ENCODE measurements at regions not wholly inside any gene's neighbourhood (a gene's known extent, or its start where the extent isn't known, plus 50 kb on each side); places are given as distances from the start of the nearest gene placed in this dataset.

DNA sequence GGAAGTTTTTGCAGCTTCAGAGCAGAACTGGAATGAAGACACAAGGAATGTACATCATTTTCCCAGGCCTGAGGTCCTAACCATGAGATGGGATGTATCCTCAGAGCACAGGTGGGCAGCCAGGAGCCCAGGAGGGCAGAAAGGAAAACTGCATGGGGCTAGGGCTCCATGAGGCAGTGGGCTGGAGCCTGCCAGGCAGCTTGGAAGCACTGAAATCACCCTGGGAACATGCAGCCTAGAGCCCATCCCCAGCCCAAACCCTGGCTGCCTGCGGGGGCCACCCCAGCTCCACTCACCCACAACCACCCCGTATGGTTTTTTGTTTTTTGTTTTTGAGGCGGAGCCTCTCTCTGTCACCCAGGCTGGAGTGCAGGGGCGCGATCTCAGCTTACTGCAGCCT lies 86.2 kb upstream of the SIAH1 start:
- no peaks in the 10 kb centered on the region for H3K4me1 ChIP-seq
- H3K36me3 Mint-ChIP-seq (ENCODE audit: insufficient read depth, unreplicated experiment) = no peaks in the 10 kb centered on the region
- peaks cover 20% of the 10 kb centered on the region for H3K9me3 ChIP-seq
- no peaks in the 10 kb centered on the region for H3K4me1 Mint-ChIP-seq (ENCODE audit: low read depth, unreplicated experiment)
- peaks cover 24% of the 10 kb centered on the region for H3K9me3 Mint-ChIP-seq (ENCODE audit: unreplicated experiment)
- no peaks in the 10 kb centered on the region for H3K27me3 ChIP-seq (replicated peaks; ENCODE audit: control insufficient read depth, insufficient read depth, low read length)
- no peak overlapping the region for H3K4me3 ChIP-seq (ENCODE audit: low read depth, low read length)
- no TSS peak for BruUV-seq (replicated peaks)
- H3K27me3 Mint-ChIP-seq (ENCODE audit: insufficient read depth, unreplicated experiment) = no peaks in the 10 kb centered on the region
- ChIA-PET CTCF (interaction anchor here (1.5 kb wide), 1 partner anchor 152 kb away, joined by 4 read pairs; no protein-coding TSS in a partner anchor), POLR2A (interaction anchor here (0.6 kb wide), 1 partner anchor 85 kb away, joined by 4 read pairs; no protein-coding TSS in a partner anchor)
- H3K36me3 ChIP-seq (ENCODE audit: control insufficient read depth, insufficient read depth, low read length) = no peaks in the 10 kb centered on the region
- no peak overlapping the region for H3K4me3 Mint-ChIP-seq (ENCODE audit: unreplicated experiment)
- TF ChIP-seq, protein P1, sequence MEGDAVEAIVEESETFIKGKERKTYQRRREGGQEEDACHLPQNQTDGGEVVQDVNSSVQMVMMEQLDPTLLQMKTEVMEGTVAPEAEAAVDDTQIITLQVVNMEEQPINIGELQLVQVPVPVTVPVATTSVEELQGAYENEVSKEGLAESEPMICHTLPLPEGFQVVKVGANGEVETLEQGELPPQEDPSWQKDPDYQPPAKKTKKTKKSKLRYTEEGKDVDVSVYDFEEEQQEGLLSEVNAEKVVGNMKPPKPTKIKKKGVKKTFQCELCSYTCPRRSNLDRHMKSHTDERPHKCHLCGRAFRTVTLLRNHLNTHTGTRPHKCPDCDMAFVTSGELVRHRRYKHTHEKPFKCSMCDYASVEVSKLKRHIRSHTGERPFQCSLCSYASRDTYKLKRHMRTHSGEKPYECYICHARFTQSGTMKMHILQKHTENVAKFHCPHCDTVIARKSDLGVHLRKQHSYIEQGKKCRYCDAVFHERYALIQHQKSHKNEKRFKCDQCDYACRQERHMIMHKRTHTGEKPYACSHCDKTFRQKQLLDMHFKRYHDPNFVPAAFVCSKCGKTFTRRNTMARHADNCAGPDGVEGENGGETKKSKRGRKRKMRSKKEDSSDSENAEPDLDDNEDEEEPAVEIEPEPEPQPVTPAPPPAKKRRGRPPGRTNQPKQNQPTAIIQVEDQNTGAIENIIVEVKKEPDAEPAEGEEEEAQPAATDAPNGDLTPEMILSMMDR (IDR thresholded peaks at IDR 0.05; ENCODE audit: insufficient read depth in 1 of 2, low read depth in 1 of 2, low read length in 1 of 2, severe bottlenecking in 1 of 2, unreplicated experiment in 1 of 2) = no peak
- DNase-seq = no peak
- intact Hi-C loops (cut with micrococcal nuclease; ENCODE audit: unreplicated experiment) = no loop called here
- no peak overlapping the region for H3K27ac Mint-ChIP-seq (ENCODE audit: unreplicated experiment)

DNA sequence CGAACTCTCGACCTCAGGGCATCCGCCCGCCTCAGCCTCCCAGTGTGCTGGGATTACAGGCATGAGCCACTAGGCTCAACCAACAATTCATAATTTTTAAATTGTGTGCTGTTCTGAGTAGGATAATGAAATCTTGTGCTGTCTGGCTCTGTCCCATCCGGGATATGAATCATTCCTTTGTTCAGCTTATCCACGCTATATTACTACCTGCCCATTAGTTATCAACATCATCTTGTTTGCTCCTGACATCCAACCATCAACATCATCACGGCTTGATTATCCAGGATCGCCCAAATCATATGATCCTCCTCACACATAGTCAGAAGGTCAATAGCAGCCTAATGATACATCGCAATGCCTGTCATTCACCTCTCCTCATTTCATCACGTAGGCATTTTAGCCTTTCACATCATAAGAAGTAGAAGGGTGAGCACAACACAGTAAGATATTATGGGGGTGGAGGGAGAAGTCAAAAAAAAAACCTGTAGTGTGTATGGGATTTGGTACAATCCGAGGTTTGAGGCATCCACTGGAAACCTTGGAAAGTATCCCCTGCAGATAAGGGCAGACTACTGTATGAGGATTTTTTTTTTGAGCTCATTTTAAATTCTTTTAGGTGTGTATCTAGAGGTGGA lies 77.0 kb upstream of the SIAH1 start:
- POLR2A ChIA-PET = no interaction called here

DNA sequence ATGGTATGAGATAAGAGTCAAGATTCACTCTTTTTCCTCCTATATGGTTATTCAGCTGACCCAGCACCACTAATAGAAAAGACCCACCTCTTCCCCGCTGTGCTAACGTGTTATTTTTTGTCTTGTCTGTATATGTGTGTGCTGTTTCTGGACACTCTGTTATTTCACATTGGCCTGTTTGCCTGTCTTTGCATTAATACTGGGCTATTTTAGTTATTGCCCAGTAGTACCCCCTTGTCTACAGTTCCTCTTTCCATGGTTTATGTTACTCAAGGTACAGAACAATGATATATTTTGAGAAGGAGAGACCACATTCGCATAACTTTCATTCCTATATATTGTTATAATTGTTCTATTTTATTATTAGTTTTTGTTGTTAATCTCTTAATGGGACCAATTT lies 74.0 kb upstream of the SIAH1 start:
- Mint-ChIP-seq H3K4me3 (ENCODE audit: unreplicated experiment) (no peak overlapping the region), H3K36me3 (ENCODE audit: insufficient read depth, unreplicated experiment) (no peaks in the 10 kb centered on the region), H3K27ac (ENCODE audit: unreplicated experiment) (no peak overlapping the region), H3K9me3 (ENCODE audit: unreplicated experiment) (no peaks in the 10 kb centered on the region), H3K27me3 (ENCODE audit: insufficient read depth, unreplicated experiment) (peaks cover 7% of the 10 kb centered on the region), H3K4me1 (ENCODE audit: low read depth, unreplicated experiment) (no peaks in the 10 kb centered on the region)
- Histone ChIP-seq H3K4me3 (ENCODE audit: low read depth, low read length) (no peak overlapping the region), H3K36me3 (ENCODE audit: control insufficient read depth, insufficient read depth, low read length) (no peaks in the 10 kb centered on the region), H3K9me3 (no peaks in the 10 kb centered on the region), H3K27me3 (replicated peaks; ENCODE audit: control insufficient read depth, insufficient read depth, low read length) (no peaks in the 10 kb centered on the region), H3K4me1 (no peaks in the 10 kb centered on the region)
- DNase-seq = no peak
- TF ChIP-seq, protein P1 (IDR thresholded peaks at IDR 0.05; ENCODE audit: insufficient read depth in 1 of 2, low read depth in 1 of 2, low read length in 1 of 2, severe bottlenecking in 1 of 2, unreplicated experiment in 1 of 2) = no peak
- CTCF ChIA-PET = no interaction called here
- POLR2A ChIA-PET = no interaction called here
- no TSS peak for BruUV-seq (replicated peaks)
- intact Hi-C loops (cut with micrococcal nuclease; ENCODE audit: unreplicated experiment) = no loop called here

More for the DNA sequence above, 77.0 kb upstream of the SIAH1 start:
- Histone ChIP-seq H3K27me3 (replicated peaks; ENCODE audit: control insufficient read depth, insufficient read depth, low read length) (no peaks in the 10 kb centered on the region), H3K4me1 (no peaks in the 10 kb centered on the region), H3K9me3 (peaks cover 7% of the 10 kb centered on the region), H3K4me3 (ENCODE audit: low read depth, low read length) (no peak overlapping the region), H3K36me3 (ENCODE audit: control insufficient read depth, insufficient read depth, low read length) (no peaks in the 10 kb centered on the region)
- intact Hi-C loops (cut with micrococcal nuclease; ENCODE audit: unreplicated experiment) = no loop called here
- Mint-ChIP-seq H3K27ac (ENCODE audit: unreplicated experiment) (no peak overlapping the region), H3K4me3 (ENCODE audit: unreplicated experiment) (no peak overlapping the region), H3K36me3 (ENCODE audit: insufficient read depth, unreplicated experiment) (no peaks in the 10 kb centered on the region), H3K9me3 (ENCODE audit: unreplicated experiment) (peaks cover 4% of the 10 kb centered on the region), H3K4me1 (ENCODE audit: low read depth, unreplicated experiment) (no peaks in the 10 kb centered on the region), H3K27me3 (ENCODE audit: insufficient read depth, unreplicated experiment) (peaks cover 2% of the 10 kb centered on the region)
- DNase-seq = no peak
- CTCF ChIA-PET = no interaction called here
- BruUV-seq (replicated peaks) = no TSS peak
- TF ChIP-seq, protein P1 (IDR thresholded peaks at IDR 0.05; ENCODE audit: insufficient read depth in 1 of 2, low read depth in 1 of 2, low read length in 1 of 2, severe bottlenecking in 1 of 2, unreplicated experiment in 1 of 2) = no peak
